ENCODE measurements at regions not wholly inside any gene's neighbourhood (a gene's known extent, or its start where the extent isn't known, plus 50 kb on each side); places are given as distances from the start of the nearest gene placed in this dataset.

GRCh38 chr7:94061326-94061725, 57.2 kb upstream of the BET1 start:
- no peak for DNase-seq (ENCODE audit: low read depth)
- H3K4me3 ChIP-seq (ENCODE audit: low read depth, low read length), result no peak overlapping the region

GRCh38 chr7:94062372-94062771, 58.2 kb upstream of the BET1 start:
- Histone ChIP-seq H3K4me3 (ENCODE audit: low read depth, low read length) (no peak overlapping the region), H3K27me3 (ENCODE audit: control insufficient read depth, insufficient read depth, low read length) (no peaks in the 10 kb centered on the region), H3K36me3 (ENCODE audit: control insufficient read depth, insufficient read depth, low read length) (no peaks in the 10 kb centered on the region)
- no peak for DNase-seq (ENCODE audit: low read depth)
- TF ChIP-seq CTCF (IDR thresholded peaks at IDR 0.05; ENCODE audit: insufficient read depth, low read length, poor library complexity, severe bottlenecking), result no peak

More at GRCh38 chr7:94061326-94061725, 57.2 kb upstream of the BET1 start:
- Histone ChIP-seq H3K27me3 (ENCODE audit: control insufficient read depth, insufficient read depth, low read length) (no peaks in the 10 kb centered on the region), H3K36me3 (ENCODE audit: control insufficient read depth, insufficient read depth, low read length) (no peaks in the 10 kb centered on the region)
- TF ChIP-seq CTCF (IDR thresholded peaks at IDR 0.05; ENCODE audit: insufficient read depth, low read length, poor library complexity, severe bottlenecking), result no peak

- H3K27me3 ChIP-seq (ENCODE audit: control insufficient read depth, insufficient read depth, low read length), result no peaks in the 10 kb centered on the region
- no peaks in the 10 kb centered on the region for H3K36me3 ChIP-seq (ENCODE audit: control insufficient read depth, insufficient read depth, low read length)
- H3K4me3 ChIP-seq (ENCODE audit: low read depth, low read length), result no peak overlapping the region
- no peak for DNase-seq (ENCODE audit: low read depth)
- no peak for TF ChIP-seq CTCF (IDR thresholded peaks at IDR 0.05; ENCODE audit: insufficient read depth, low read length, poor library complexity, severe bottlenecking)
These were observed 60.5 kb upstream of the BET1 start for GRCh38 chr7:94064541-94065191.

- DNase-seq (ENCODE audit: low read depth), result no peak
- no peak overlapping the region for H3K4me3 ChIP-seq (ENCODE audit: low read depth, low read length)
- no peaks in the 10 kb centered on the region for H3K27me3 ChIP-seq (ENCODE audit: control insufficient read depth, insufficient read depth, low read length)
- TF ChIP-seq CTCF (IDR thresholded peaks at IDR 0.05; ENCODE audit: insufficient read depth, low read length, poor library complexity, severe bottlenecking), result no peak
- H3K36me3 ChIP-seq (ENCODE audit: control insufficient read depth, insufficient read depth, low read length), result no peaks in the 10 kb centered on the region
These were observed 62.9 kb upstream of the BET1 start for GRCh38 chr7:94067047-94067446.

- no peak overlapping the region for H3K4me3 ChIP-seq (ENCODE audit: low read depth, low read length)
- DNase-seq (ENCODE audit: low read depth), result no peak
- no peak for TF ChIP-seq CTCF (IDR thresholded peaks at IDR 0.05; ENCODE audit: insufficient read depth, low read length, poor library complexity, severe bottlenecking)
- no peaks in the 10 kb centered on the region for H3K36me3 ChIP-seq (ENCODE audit: control insufficient read depth, insufficient read depth, low read length)
- no peaks in the 10 kb centered on the region for H3K27me3 ChIP-seq (ENCODE audit: control insufficient read depth, insufficient read depth, low read length)
These were observed 63.4 kb upstream of the BET1 start for GRCh38 chr7:94067506-94067905.

GRCh38 chr7:94069162-94069739, 65.1 kb upstream of the BET1 start:
- DNase-seq (ENCODE audit: low read depth), result no peak
- Histone ChIP-seq H3K36me3 (ENCODE audit: control insufficient read depth, insufficient read depth, low read length) (no peaks in the 10 kb centered on the region), H3K4me3 (ENCODE audit: low read depth, low read length) (no peak overlapping the region), H3K27me3 (ENCODE audit: control insufficient read depth, insufficient read depth, low read length) (no peaks in the 10 kb centered on the region)
- TF ChIP-seq CTCF (IDR thresholded peaks at IDR 0.05; ENCODE audit: insufficient read depth, low read length, poor library complexity, severe bottlenecking), result no peak
